HG02759 (cell line): ENCODE measurements at regions not wholly inside any gene's neighbourhood (a gene's known extent, or its start where the extent isn't known, plus 50 kb on each side); places are given as distances from the start of the nearest gene placed in this dataset.
"Not testable (repeated sequence)": the region's sequence is repeated elsewhere in the genome, so short reads cannot be mapped to it uniquely, and the experiment has no call there.

ENCODE experiments used
- ATAC-seq: cut with Tn5 transposase; IDR thresholded peaks from one replicate; pipeline ENCODE4 v1.9.1; 2021; ENCODE audit warnings: mild to moderate bottlenecking, moderate library complexity; ENCODE audit not compliant: unreplicated experiment

DNA sequence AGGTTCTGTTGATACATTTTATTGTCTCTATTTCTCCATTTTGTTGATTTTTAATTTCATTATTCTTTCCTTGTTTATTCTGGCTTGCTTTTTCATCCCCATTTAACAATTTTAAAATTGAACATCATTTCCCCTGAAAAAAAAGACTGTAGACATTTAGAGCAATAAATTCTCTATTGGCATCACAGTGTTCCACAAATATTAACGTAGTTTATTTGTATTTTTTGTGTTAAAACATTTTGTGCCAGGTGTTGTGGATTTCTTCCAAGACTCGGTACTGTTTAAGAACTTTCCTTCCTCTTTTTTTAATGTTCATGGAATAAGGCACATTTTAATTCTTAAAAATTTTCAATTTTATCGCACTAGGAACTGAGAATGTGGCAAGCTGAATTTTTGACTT, 156.1 kb upstream of the NPY start:
- no peak for ATAC-seq

DNA sequence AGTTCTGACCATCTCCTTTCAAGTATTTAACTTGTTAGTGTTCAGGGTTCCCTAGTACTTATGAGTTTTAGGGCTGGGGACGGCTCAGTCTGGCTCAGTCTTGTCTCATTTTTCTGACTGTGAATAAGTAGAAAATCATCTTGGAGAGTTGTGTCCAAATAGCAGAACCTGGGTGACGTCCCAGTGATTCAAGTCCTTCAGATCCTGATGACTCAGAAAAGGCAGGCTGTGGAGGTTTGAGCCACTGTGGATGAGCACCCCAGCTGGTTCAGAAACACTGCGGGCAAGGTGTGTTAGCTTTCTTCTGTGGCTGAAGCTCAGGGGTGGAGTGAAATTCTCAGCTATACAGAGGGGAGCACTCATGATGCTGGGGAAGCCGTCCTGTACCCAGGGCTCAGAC, 154.4 kb upstream of the NPY start:
- no peak for ATAC-seq

GRCh38 chr7:24130631-24131030, 153.4 kb upstream of the NPY start:
- no peak for ATAC-seq

GRCh38 chr7:24133691-24134090, 150.3 kb upstream of the NPY start:
- ATAC-seq = peak; percentile 38

- no peak for ATAC-seq
Measured at GRCh38 chr7:24134535-24134934, 149.5 kb upstream of the NPY start.

DNA sequence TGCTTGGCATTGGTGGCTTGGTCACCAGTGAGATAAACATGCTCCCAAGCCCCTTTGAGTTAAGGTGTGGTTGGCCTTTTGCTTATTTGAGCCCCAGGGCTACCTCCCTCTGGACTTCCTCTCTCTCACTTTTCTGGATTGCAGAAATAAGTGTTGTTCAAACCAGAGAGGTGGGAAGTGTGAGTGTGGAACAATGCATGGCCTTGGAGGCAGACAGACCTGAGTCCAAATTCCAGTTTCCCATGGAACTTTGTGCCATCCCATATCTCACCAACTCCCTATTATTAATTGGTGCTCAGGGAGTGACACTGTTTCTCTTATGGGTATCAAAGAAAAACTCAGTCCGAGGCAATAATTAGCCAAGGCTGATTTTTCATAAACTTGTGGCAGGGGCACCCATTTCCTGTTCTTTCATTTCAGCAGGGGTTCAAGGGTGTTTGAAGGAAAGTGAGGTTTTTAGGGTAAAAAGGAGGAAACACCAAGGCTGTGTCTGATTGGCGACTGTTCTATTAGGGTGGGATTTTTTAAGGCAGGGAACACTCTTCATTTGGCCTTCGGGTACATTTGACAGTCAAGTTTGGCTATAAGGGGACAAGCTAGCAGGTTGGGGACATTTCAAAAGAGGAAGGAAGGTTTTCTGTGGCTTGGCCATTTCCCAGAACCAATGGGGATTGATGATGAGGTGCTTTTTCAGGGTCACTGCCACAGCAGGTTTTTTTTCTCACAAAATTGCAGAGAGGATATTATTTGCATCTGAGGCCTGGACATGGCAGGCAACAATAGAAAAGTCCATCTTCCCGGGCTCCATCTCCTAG, 148.8 kb upstream of the NPY start:
- ATAC-seq = peak; percentile 74

DNA sequence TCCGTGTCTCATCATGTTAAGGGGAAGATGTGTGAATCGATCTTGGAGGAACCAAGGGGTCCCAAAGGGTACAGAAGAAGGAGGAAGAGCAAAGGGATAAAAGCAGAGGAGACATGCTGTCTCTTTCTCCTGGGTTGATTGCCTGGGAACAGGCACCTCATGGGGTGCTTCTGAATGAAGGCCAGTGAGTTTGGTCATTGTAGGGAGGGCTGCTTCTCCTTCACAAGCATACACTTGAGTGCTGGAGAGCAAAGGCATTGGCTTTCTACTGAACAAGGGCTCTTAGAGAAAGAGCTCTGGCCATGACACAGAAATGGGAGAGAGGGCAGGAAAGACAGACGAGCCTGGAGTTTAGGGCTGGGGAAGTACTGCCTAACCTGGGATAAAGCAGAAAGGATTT, 146.7 kb upstream of the NPY start:
- no peak for ATAC-seq

DNA sequence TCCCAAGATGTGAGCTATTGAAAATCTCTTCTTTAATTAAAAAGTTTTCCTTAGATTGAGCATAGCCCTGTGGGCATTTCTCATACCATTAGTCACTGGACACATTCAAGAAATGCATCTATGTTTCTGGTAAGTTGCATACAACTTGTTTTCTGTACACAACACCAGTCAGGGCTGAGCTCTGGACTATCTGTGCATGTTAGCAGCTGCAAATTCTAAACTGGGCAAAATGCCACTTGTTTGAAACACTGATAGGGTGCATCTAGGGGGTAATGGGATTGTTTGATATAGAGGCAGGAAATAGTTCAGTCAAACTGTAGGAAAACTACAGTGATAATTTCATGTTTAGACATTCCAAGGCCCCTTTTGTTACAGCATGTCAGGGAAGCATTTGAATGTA, 145.6 kb upstream of the NPY start:
- ATAC-seq = no peak

DNA sequence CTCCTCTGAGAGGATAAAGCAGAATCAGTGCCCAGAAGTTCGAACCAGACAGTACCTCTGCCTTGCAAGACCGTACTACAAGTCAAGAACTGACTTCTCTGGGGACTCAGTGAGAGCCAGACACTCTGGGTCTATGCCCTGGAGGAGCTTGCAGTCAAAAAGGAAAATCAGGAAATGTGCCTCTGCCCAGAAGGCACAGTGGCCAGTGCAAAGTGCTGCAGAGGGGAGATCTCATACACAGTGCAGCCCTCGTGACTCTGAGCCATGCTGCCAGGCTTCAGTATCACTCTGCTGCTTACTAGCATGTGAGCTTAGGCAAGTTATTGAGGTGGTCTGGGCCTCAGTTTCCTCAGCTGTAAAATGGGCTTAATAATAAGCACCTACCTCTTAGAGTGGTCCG, 144.0 kb upstream of the NPY start:
- ATAC-seq = no peak

DNA sequence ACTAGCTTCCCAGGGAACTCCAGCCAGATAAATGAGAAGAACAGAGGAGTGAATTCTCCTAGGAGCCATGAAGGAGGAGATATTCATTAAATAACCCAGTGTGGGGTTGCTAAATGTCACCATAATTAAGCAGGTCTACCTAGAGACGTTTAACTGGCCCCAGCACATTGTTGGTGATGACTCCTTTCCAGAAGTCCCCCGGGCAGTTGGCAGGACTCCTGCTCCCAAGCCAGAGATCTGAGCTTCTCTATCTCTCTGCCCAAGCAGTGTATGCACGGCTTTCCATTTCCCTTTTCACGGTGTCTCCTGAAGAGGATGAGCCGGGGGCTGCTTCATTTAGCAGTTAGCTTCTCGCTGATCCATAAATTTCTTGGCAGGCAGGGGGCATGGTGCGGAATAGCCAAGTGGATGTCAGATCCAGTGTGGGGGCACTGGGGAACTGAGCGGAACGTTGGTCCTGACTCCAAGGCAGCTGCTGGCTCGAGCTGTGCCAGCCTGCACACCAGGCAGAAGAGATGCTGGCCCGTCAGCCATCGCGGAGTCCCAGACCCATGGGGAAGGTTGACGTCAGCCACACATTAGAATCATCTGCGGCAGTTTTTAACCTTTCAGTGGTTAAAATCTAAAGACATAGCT, 142.0 kb upstream of the NPY start:
- ATAC-seq = no peak

- no peak for ATAC-seq
Measured at GRCh38 chr7:24143547-24143946, 140.4 kb upstream of the NPY start.

DNA sequence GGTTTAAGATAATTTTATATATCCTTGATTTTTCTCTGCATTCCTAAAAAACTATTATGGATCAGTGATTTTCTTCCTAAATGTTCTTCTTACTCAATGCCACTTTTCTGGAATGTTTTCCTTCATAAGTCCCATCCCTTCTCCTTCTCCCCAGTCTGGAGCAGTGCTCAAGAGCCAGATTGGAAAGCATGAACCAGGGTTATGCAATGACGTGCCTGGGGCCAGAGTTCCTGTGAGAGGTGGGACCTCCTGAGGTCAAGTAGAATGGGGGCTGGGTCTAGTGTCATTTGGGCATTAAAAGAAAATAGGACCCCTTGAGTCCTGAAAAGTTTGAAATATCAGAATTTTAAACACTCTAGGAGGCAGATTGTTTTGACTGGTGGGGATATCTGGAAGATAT, 132.0 kb upstream of the NPY start:
- ATAC-seq = no peak

- no peak for ATAC-seq
Measured at GRCh38 chr7:24152356-24152755, 131.6 kb upstream of the NPY start.

DNA sequence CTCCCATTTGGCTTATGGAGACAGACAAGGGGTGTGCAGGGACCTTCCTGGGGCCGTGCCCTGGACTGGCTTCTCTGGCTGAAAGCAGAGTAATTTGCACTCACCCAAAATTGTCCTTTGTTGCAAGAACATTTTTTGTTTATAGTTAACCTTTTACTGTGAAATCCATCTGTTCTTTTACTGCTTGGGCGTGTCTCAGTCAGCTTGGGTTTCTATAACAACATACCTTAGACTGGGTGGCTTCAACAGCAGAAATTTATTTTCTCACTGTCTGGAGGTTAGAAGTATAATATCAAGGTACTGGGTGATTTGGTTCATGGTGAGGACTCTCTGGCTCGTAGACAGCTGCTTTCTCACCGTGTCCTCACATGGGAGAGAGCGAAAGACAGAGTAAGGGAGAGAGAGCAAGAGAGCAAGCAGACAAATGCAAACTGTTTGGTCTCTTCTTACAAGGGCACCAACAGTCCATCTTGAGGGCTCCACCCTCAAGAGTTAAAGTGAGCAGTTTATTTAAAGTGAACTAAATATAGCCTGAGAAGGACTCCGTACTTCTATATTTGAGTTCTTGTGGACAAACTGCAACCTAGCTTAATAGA, 131.0 kb upstream of the NPY start:
- no peak for ATAC-seq

GRCh38 chr7:24157666-24158065, 126.3 kb upstream of the NPY start:
- no peak for ATAC-seq

- ATAC-seq = no peak
Measured at GRCh38 chr7:24158975-24159374, 125.0 kb upstream of the NPY start.

DNA sequence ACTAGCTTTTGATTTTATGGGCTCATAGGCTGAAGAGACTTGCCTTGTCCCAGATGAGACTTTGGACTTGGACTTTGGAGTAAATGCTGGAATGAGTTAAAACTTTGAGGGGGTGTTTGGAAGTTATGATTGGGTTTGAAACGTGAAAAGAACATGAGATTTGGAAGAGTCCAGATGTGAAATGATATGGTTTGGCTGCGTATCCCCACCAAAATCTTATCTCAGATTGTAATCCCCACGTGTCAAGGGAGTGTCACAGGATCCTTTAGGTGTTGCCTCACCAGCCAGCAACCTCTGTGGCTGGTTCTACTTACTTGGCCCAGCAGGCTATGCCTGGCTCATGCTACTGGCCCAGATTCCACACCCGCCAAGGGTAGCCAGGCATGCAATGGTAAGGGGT, 119.6 kb upstream of the NPY start:
- no peak for ATAC-seq

DNA sequence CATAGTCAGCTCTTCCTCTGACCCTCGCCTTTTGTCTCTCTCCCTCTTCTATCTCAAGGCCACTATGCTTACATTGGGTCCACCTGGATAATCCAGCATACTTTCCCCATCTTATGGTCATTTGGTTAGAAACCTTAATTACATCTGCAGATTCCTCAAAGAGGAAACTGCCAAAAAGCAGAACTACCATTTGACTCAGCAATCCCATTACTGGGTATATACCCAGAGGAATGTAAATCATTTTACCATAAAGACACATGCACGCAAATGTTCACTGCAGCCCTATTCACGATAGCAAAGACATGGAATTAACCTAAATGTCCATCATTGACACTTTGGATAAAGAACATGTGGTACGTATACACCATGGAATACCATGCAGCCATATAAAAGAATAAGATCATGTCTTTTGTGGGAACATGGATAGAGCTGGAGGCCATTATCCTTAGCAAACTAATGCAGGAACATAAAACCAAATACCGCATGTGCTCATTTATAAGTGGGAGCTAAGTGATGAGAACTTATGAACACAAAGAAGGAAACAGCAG, 114.8 kb upstream of the NPY start:
- ATAC-seq = no peak

- ATAC-seq = not testable (repeated sequence)
Measured at GRCh38 chr7:24171951-24172350, 112.0 kb upstream of the NPY start.

- ATAC-seq = no peak
Measured at GRCh38 chr7:24172856-24173255, 111.1 kb upstream of the NPY start.

GRCh38 chr7:24175603-24176002, 108.4 kb upstream of the NPY start:
- no peak for ATAC-seq
